Trophoblast cell (in vitro differentiated cells and primary cell): ENCODE measurements at regions not wholly inside any gene's neighbourhood (a gene's known extent, or its start where the extent isn't known, plus 50 kb on each side); places are given as distances from the start of the nearest gene placed in this dataset.
"Not testable (repeated sequence)": the region's sequence is repeated elsewhere in the genome, so short reads cannot be mapped to it uniquely, and the experiment has no call there.

Source experiments
- DNase-seq, 2 donors: peaks; one replicate each; pipeline ENCODE4 v3.0.0-alpha.2; 2016
- H2AFZ ChIP-seq: 2 replicates; pipeline ENCODE4 v1.6.1; 2013; ENCODE audit warnings: low read length, moderate library complexity, mild to moderate bottlenecking; ENCODE audit not compliant: insufficient read depth, poor library complexity
- H2AK5ac ChIP-seq: 2 replicates; pipeline ENCODE4 v1.6.1; 2013; ENCODE audit warnings: mild to moderate bottlenecking, low read length
- H2BK120ac ChIP-seq: 2 replicates; pipeline ENCODE4 v1.6.1; 2013; ENCODE audit warnings: low read length, mild to moderate bottlenecking, moderate library complexity; ENCODE audit not compliant: insufficient read depth, poor library complexity
- H2BK12ac ChIP-seq: 2 replicates; pipeline ENCODE4 v1.6.1; 2013; ENCODE audit warnings: mild to moderate bottlenecking, low read length, moderate library complexity
- H2BK5ac ChIP-seq: 2 replicates; pipeline ENCODE4 v1.6.1; 2013; ENCODE audit warnings: low read length, low read depth, moderate library complexity, mild to moderate bottlenecking; ENCODE audit not compliant: poor library complexity
- H3K14ac ChIP-seq: 2 replicates; pipeline ENCODE4 v1.6.1; 2013; ENCODE audit warnings: mild to moderate bottlenecking, low read length
- H3K18ac ChIP-seq: 2 replicates; pipeline ENCODE4 v1.6.1; 2013; ENCODE audit warnings: mild to moderate bottlenecking, low read length
- H3K23ac ChIP-seq: 2 replicates; pipeline ENCODE4 v1.6.1; 2013; ENCODE audit warnings: low read length
- H3K27ac ChIP-seq: 2 replicates; pipeline ENCODE4 v1.5.1; 2013; ENCODE audit warnings: low read depth, mild to moderate bottlenecking, inconsistent platforms, low read length, moderate library complexity
- H3K27me3 ChIP-seq: 2 replicates; pipeline ENCODE4 v1.6.1; 2013; ENCODE audit warnings: inconsistent platforms, mild to moderate bottlenecking, low read length, moderate library complexity; ENCODE audit not compliant: insufficient read depth
- H3K36me3 ChIP-seq, 2 experiments: 1 replicate in 1 of 2; 2 replicates in 1 of 2; pipeline ENCODE4 v1.6.1; 2013; ENCODE audit warnings: low read length in 2 of 2, mild to moderate bottlenecking in 2 of 2, moderate library complexity in 1 of 2; ENCODE audit not compliant: insufficient read depth in 2 of 2, control insufficient read depth in 1 of 2
- H3K4ac ChIP-seq: 2 replicates; pipeline ENCODE4 v1.6.1; 2013; ENCODE audit warnings: low read depth, mild to moderate bottlenecking, low read length, moderate library complexity
- H3K4me1 ChIP-seq, 2 experiments: 1 replicate in 1 of 2; 2 replicates in 1 of 2; pipeline ENCODE4 v1.6.1; 2013; ENCODE audit warnings: low read length in 2 of 2, mild to moderate bottlenecking in 2 of 2, moderate library complexity in 1 of 2; ENCODE audit not compliant: insufficient read depth in 2 of 2, control insufficient read depth in 1 of 2
- H3K4me2 ChIP-seq: 2 replicates; pipeline ENCODE4 v1.6.1; 2013; ENCODE audit warnings: inconsistent platforms, mild to moderate bottlenecking, low read length, moderate library complexity
- H3K4me3 ChIP-seq: 2 replicates; pipeline ENCODE4 v1.5.1; 2013; ENCODE audit warnings: mild to moderate bottlenecking, low read depth, low read length, inconsistent platforms
- H3K79me1 ChIP-seq: one replicate; pipeline ENCODE4 v1.6.1; 2013; ENCODE audit warnings: low read length
- H3K79me2 ChIP-seq: 2 replicates; pipeline ENCODE4 v1.6.1; 2013; ENCODE audit warnings: low read length, mild to moderate bottlenecking; ENCODE audit not compliant: control insufficient read depth, insufficient read depth, poor library complexity
- H3K9ac ChIP-seq: 2 replicates; pipeline ENCODE4 v1.6.1; 2013; ENCODE audit warnings: mild to moderate bottlenecking, low read length
- H3K9me3 ChIP-seq: 2 replicates; pipeline ENCODE4 v1.6.1; 2013; ENCODE audit warnings: low read depth, mild to moderate bottlenecking, control low read depth, inconsistent platforms, low read length; ENCODE audit not compliant: insufficient read depth
- H4K12ac ChIP-seq: 2 replicates; pipeline ENCODE4 v1.6.1; 2013; ENCODE audit warnings: low read depth, mild to moderate bottlenecking, low read length, moderate library complexity
- H4K8ac ChIP-seq: 2 replicates; pipeline ENCODE4 v1.6.1; 2013; ENCODE audit warnings: low read depth, mild to moderate bottlenecking, low read length, moderate library complexity
- H4K91ac ChIP-seq: one replicate; pipeline ENCODE4 v1.6.1; 2013; ENCODE audit warnings: low read depth, mild to moderate bottlenecking, low read length, moderate library complexity
- WGBS: extraction: QIAGEN DNeasy Blood & Tissue Kit; methylation state at CpG from one replicate; pipeline ENCODE4 v1.1.7; 2013; ENCODE audit warnings: missing lambda C conversion rate; ENCODE audit not compliant: insufficient read length, insufficient coverage; ENCODE audit errors: extremely low coverage; 5-methylcytosine and 5-hydroxymethylcytosine counted together

- H2BK12ac ChIP-seq, H2AFZ ChIP-seq, H2BK5ac ChIP-seq, H4K91ac ChIP-seq, H4K8ac ChIP-seq, H3K14ac ChIP-seq, H2AK5ac ChIP-seq, H3K36me3 ChIP-seq, H2BK120ac ChIP-seq, H3K4ac ChIP-seq, H3K27me3 ChIP-seq, H3K79me1 ChIP-seq, H4K12ac ChIP-seq, H3K9ac ChIP-seq, H3K4me2 ChIP-seq, H3K18ac ChIP-seq, H3K9me3 ChIP-seq, H3K4me3 ChIP-seq, H3K23ac ChIP-seq, H3K79me2 ChIP-seq, H3K27ac ChIP-seq, H3K4me1 ChIP-seq: not testable (repeated sequence)
- DNase-seq: peak in 1 of 2 donors; percentile 65
- no CpG with 5 or more reads among the region's 5 CpGs for WGBS
Measured at GRCh38 chr7:29635067-29636008, 71.7 kb downstream of the PRR15 start.

- no peak overlapping the region for H2BK5ac ChIP-seq
- H2BK120ac ChIP-seq: no peak overlapping the region
- no peaks in the 10 kb centered on the region for H3K36me3 ChIP-seq
- DNase-seq: no peak
- WGBS: 100% methylated on average over 1 of the region's 1 CpG
- H3K27me3 ChIP-seq: no peaks in the 10 kb centered on the region
- no peak overlapping the region for H3K9ac ChIP-seq
- H3K18ac ChIP-seq: no peak overlapping the region
- H3K4me1 ChIP-seq: peaks cover 5 to 8% of the 10 kb centered on the region in 2 experiments
- no peak overlapping the region for H3K27ac ChIP-seq
- no peaks in the 10 kb centered on the region for H3K9me3 ChIP-seq
- no peak overlapping the region for H2BK12ac ChIP-seq
- H3K4me3 ChIP-seq: no peak overlapping the region
- H2AFZ ChIP-seq: no peak overlapping the region
- no peak overlapping the region for H3K14ac ChIP-seq
- no peak overlapping the region for H4K91ac ChIP-seq
- H3K4ac ChIP-seq: no peak overlapping the region
- no peaks in the 10 kb centered on the region for H3K79me2 ChIP-seq
- no peak overlapping the region for H4K8ac ChIP-seq
- no peak overlapping the region for H4K12ac ChIP-seq
- H3K23ac ChIP-seq: no peak overlapping the region
- H3K4me2 ChIP-seq: no peak overlapping the region
- H2AK5ac ChIP-seq: no peak overlapping the region
- no peaks in the 10 kb centered on the region for H3K79me1 ChIP-seq
Measured at GRCh38 chr7:29636009-29636351, 72.3 kb downstream of the PRR15 start.

GRCh38 chr7:29637374-29637773 lies 73.7 kb downstream of the PRR15 start:
- Histone ChIP-seq H3K4ac (no peak overlapping the region), H2BK120ac (no peak overlapping the region), H3K23ac (no peak overlapping the region), H3K27me3 (no peaks in the 10 kb centered on the region), H3K9ac (no peak overlapping the region), H3K14ac (no peak overlapping the region), H4K91ac (no peak overlapping the region), H3K4me3 (no peak overlapping the region), H3K27ac (no peak overlapping the region), H4K12ac (no peak overlapping the region), H3K79me2 (no peaks in the 10 kb centered on the region), H3K9me3 (no peaks in the 10 kb centered on the region), H2AK5ac (no peak overlapping the region), H2AFZ (no peak overlapping the region), H3K36me3 (no peaks in the 10 kb centered on the region), H3K18ac (no peak overlapping the region), H2BK5ac (no peak overlapping the region), H2BK12ac (no peak overlapping the region), H3K79me1 (no peaks in the 10 kb centered on the region), H3K4me2 (no peak overlapping the region), H3K4me1 (peaks cover 7 to 13% of the 10 kb centered on the region in 2 experiments), H4K8ac (no peak overlapping the region)
- WGBS: no CpG with 5 or more reads among the region's 8 CpGs
- DNase-seq: no peak

GRCh38 chr7:29638841-29639240 lies 75.2 kb downstream of the PRR15 start:
- not testable (repeated sequence) for H3K14ac ChIP-seq, H2BK5ac ChIP-seq, H3K79me2 ChIP-seq, DNase-seq, H3K23ac ChIP-seq, H3K79me1 ChIP-seq, H3K9ac ChIP-seq, H3K18ac ChIP-seq, H3K36me3 ChIP-seq, H3K4me3 ChIP-seq, H3K4me2 ChIP-seq, H4K8ac ChIP-seq, H2BK12ac ChIP-seq, H3K27me3 ChIP-seq, H2AK5ac ChIP-seq, H2BK120ac ChIP-seq, H3K9me3 ChIP-seq, H4K12ac ChIP-seq, H3K4ac ChIP-seq, H4K91ac ChIP-seq, H2AFZ ChIP-seq
- Histone ChIP-seq H3K4me1 (peaks cover 7 to 17% of the 10 kb centered on the region in 2 experiments), H3K27ac (peak overlapping the region; percentile 5)
- WGBS: no CpG with 5 or more reads among the region's 3 CpGs
